Mucosa of stomach (tissue), 1 donor: ENCODE measurements at regions not wholly inside any gene's neighbourhood (a gene's known extent, or its start where the extent isn't known, plus 50 kb on each side); places are given as distances from the start of the nearest gene placed in this dataset.
"Not testable (repeated sequence)": the region's sequence is repeated elsewhere in the genome, so short reads cannot be mapped to it uniquely, and the experiment has no call there.

Experiments
- H3K27me3 ChIP-seq: one replicate; pipeline ENCODE4 v1.7.0; 2013; ENCODE audit warnings: mild to moderate bottlenecking, low read length; ENCODE audit not compliant: control insufficient read depth, insufficient read depth
- H3K36me3 ChIP-seq: one replicate; pipeline ENCODE4 v1.7.0; 2013; ENCODE audit warnings: low read length; ENCODE audit not compliant: control insufficient read depth, insufficient read depth
- H3K4me1 ChIP-seq: one replicate; pipeline ENCODE4 v1.7.0; 2013; ENCODE audit warnings: mild to moderate bottlenecking, low read length; ENCODE audit not compliant: control insufficient read depth, insufficient read depth
- H3K4me3 ChIP-seq: one replicate; pipeline ENCODE4 v1.7.0; 2013; ENCODE audit warnings: low read length
- H3K9ac ChIP-seq: one replicate; pipeline ENCODE4 v1.7.0; 2013; ENCODE audit warnings: mild to moderate bottlenecking, low read length, moderate library complexity
- H3K9me3 ChIP-seq: one replicate; pipeline ENCODE4 v1.7.0; 2013; ENCODE audit warnings: mild to moderate bottlenecking, low read length, moderate library complexity; ENCODE audit not compliant: control insufficient read depth
- donor health status: Pancreatic carcinoma.

GRCh38 chr21:27033471-27033870 lies 66.6 kb upstream of the ADAMTS5 start:
- Histone ChIP-seq H3K4me3 (no peak overlapping the region), H3K4me1 (no peaks in the 10 kb centered on the region), H3K36me3 (no peaks in the 10 kb centered on the region), H3K9me3 (no peaks in the 10 kb centered on the region), H3K27me3 (no peaks in the 10 kb centered on the region), H3K9ac (no peak overlapping the region)

- Histone ChIP-seq H3K36me3 (no peaks in the 10 kb centered on the region), H3K27me3 (no peaks in the 10 kb centered on the region), H3K9me3 (no peaks in the 10 kb centered on the region), H3K9ac (no peak overlapping the region), H3K4me3 (no peak overlapping the region), H3K4me1 (no peaks in the 10 kb centered on the region)
Observed at GRCh38 chr21:27026501-27026900, 59.6 kb upstream of the ADAMTS5 start.

- not testable (repeated sequence) for H3K27me3 ChIP-seq, H3K36me3 ChIP-seq, H3K4me1 ChIP-seq, H3K9me3 ChIP-seq, H3K4me3 ChIP-seq, H3K9ac ChIP-seq
Observed at GRCh38 chr21:27025708-27026107, 58.8 kb upstream of the ADAMTS5 start.

DNA sequence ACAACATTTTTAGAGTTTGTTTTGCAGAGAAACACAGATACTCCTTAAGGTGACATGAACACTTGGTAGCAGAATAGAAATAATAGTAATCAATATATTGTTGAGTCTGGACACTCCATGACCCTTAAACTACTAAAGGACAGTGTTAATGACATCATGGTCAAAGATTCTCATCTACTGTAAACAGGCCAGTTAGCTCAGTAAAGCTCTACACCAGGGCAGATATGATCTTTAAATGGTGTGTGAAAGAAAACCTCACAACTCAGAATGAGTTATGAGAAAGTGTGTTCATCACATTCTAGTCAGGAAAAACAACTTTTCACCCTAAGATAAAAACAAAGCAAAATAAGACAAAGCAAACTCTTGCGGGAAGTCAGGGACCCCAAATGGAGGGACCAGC lies 58.1 kb upstream of the ADAMTS5 start:
- no peak overlapping the region for H3K9ac ChIP-seq
- H3K4me3 ChIP-seq, result no peak overlapping the region
- H3K4me1 ChIP-seq, result no peaks in the 10 kb centered on the region
- H3K27me3 ChIP-seq, result no peaks in the 10 kb centered on the region
- H3K36me3 ChIP-seq, result no peaks in the 10 kb centered on the region
- H3K9me3 ChIP-seq, result no peaks in the 10 kb centered on the region

GRCh38 chr21:27024301-27024700 lies 57.4 kb upstream of the ADAMTS5 start:
- H3K4me3 ChIP-seq, result no peak overlapping the region
- H3K9ac ChIP-seq, result no peak overlapping the region
- H3K4me1 ChIP-seq, result no peaks in the 10 kb centered on the region
- H3K27me3 ChIP-seq, result no peaks in the 10 kb centered on the region
- no peaks in the 10 kb centered on the region for H3K9me3 ChIP-seq
- H3K36me3 ChIP-seq, result no peaks in the 10 kb centered on the region

- no peak overlapping the region for H3K4me3 ChIP-seq
- H3K9me3 ChIP-seq, result no peaks in the 10 kb centered on the region
- H3K36me3 ChIP-seq, result no peaks in the 10 kb centered on the region
- H3K27me3 ChIP-seq, result no peaks in the 10 kb centered on the region
- H3K4me1 ChIP-seq, result no peaks in the 10 kb centered on the region
- H3K9ac ChIP-seq, result no peak overlapping the region
Observed at GRCh38 chr21:27023186-27023585, 56.3 kb upstream of the ADAMTS5 start.

DNA sequence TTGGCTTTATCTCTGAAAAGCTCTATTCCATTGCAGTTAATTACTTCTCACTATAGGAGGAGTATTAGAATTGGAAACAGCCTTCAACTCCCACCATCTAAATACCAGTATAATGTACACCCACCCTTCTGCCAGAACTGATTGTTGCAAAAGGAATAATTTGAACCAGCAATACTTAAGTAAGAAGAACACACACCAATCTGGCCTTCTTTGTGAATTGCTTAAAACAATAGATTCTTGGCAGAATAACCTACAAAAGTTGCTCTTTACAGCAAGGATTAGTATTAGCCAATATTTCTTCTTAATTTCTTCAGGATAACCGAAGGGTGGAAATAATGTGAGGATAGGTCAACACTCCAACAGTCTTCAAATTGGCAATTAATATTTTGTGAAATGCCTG lies 54.9 kb upstream of the ADAMTS5 start:
- Histone ChIP-seq H3K27me3 (no peaks in the 10 kb centered on the region), H3K4me1 (no peaks in the 10 kb centered on the region)

GRCh38 chr21:27021046-27021445 lies 54.2 kb upstream of the ADAMTS5 start:
- no peaks in the 10 kb centered on the region for H3K36me3 ChIP-seq
- no peaks in the 10 kb centered on the region for H3K27me3 ChIP-seq
- no peaks in the 10 kb centered on the region for H3K9me3 ChIP-seq
- no peaks in the 10 kb centered on the region for H3K4me1 ChIP-seq
- H3K4me3 ChIP-seq, result no peak overlapping the region
- H3K9ac ChIP-seq, result no peak overlapping the region

More for the DNA sequence above, 54.9 kb upstream of the ADAMTS5 start:
- no peaks in the 10 kb centered on the region for H3K9me3 ChIP-seq
- H3K36me3 ChIP-seq, result no peaks in the 10 kb centered on the region
- H3K9ac ChIP-seq, result no peak overlapping the region
- H3K4me3 ChIP-seq, result no peak overlapping the region

- Histone ChIP-seq H3K9me3 (no peaks in the 10 kb centered on the region), H3K9ac (no peak overlapping the region), H3K4me1 (no peaks in the 10 kb centered on the region), H3K27me3 (no peaks in the 10 kb centered on the region), H3K36me3 (no peaks in the 10 kb centered on the region), H3K4me3 (no peak overlapping the region)
Observed at GRCh38 chr21:27017246-27017645, 50.4 kb upstream of the ADAMTS5 start.
